B cell (primary cell): ENCODE measurements at regions not wholly inside any gene's neighbourhood (a gene's known extent, or its start where the extent isn't known, plus 50 kb on each side); places are given as distances from the start of the nearest gene placed in this dataset.

ENCODE experiments used
- ATAC-seq: fragments of 200-7000 bp; cut with Tn5 transposase; one replicate; pipeline ENCODE4 v1.10.0; 2021; ENCODE audit warnings: low read depth, mild to moderate bottlenecking, moderate number of reproducible peaks, moderate library complexity
- CTCF ChIA-PET: fragments of 350-600 bp; sonication (Branson Sonifier 250); formaldehyde crosslinking; loops from one replicate; lab custom pipeline; 2021; ENCODE audit warnings: antibody characterized with exemption, inconsistent platforms; lab: Charles Lee
- POLR2A ChIA-PET: fragments of 350-600 bp; sonication (Branson Sonifier 250); formaldehyde crosslinking; loops from one replicate; lab custom pipeline; 2021; ENCODE audit warnings: antibody characterized with exemption; lab: Charles Lee
- DNase-seq: peaks from one replicate; pipeline ENCODE4 v3.0.0; 2013
- H2AFZ ChIP-seq: 2 replicates; pipeline ENCODE4 v1.6.1; 2012; ENCODE audit warnings: mild to moderate bottlenecking, low read depth, low read length; ENCODE audit not compliant: insufficient read depth, poor library complexity, severe bottlenecking
- H3K27ac ChIP-seq, 2 donors: 1 replicate in 1 of 2; 2 replicates in 1 of 2; pipeline ENCODE4 v1.5.1; 2012 to 2013; ENCODE audit warnings: low read length in 2 of 2, mild to moderate bottlenecking in 2 of 2, moderate library complexity in 1 of 2
- H3K27me3 ChIP-seq, 4 experiments: fragments of 200-600 bp in 1 of 4; sonication (generic) in 1 of 4; replicated peaks in 1 of 4; 1 replicate in 2 of 4; 2 replicates in 2 of 4; pipeline versions ENCODE4 v1.6.1 to v1.7.0; 2013 to 2016; ENCODE audit warnings: low read length in 3 of 4, mild to moderate bottlenecking in 2 of 4, mixed read lengths in 1 of 4, moderate library complexity in 1 of 4; ENCODE audit not compliant: insufficient read depth in 4 of 4, control insufficient read depth in 3 of 4; ENCODE audit errors: control extremely low read depth in 1 of 4
- H3K36me3 ChIP-seq, 2 experiments: replicated peaks in 1 of 2; 1 replicate in 1 of 2; 2 replicates in 1 of 2; pipeline versions ENCODE4 v1.6.1 to v1.7.1; 2013; ENCODE audit warnings: low read length in 1 of 2; ENCODE audit not compliant: insufficient read depth in 2 of 2, control insufficient read depth in 1 of 2; ENCODE audit errors: control extremely low read depth in 1 of 2, extremely low read depth in 1 of 2
- H3K4me1 ChIP-seq, 2 donors: fragments of 200-600 bp in 1 of 2; sonication (generic) in 1 of 2; 1 replicate in 1 of 2; 2 replicates in 1 of 2; pipeline versions ENCODE4 v1.5.1 to v1.6.1; 2013 to 2017; ENCODE audit warnings: low read length in 2 of 2; ENCODE audit not compliant: control insufficient read depth in 2 of 2, insufficient read depth in 2 of 2
- H3K4me2 ChIP-seq: replicated peaks from 2 replicates; pipeline ENCODE3; 2012; ENCODE audit warnings: mild to moderate bottlenecking, low read depth, low read length; ENCODE audit not compliant: poor library complexity, severe bottlenecking
- H3K4me3 ChIP-seq, 5 experiments: fragments of 200-600 bp in 1 of 5; sonication (generic) in 1 of 5; 1 replicate in 3 of 5; 2 replicates in 2 of 5; pipeline versions ENCODE4 v1.5.1 to v1.7.0; 2011 to 2016; ENCODE audit warnings: low read length in 4 of 5, mild to moderate bottlenecking in 4 of 5, low read depth in 2 of 5, control low read depth in 1 of 5, moderate library complexity in 1 of 5; ENCODE audit not compliant: insufficient read depth in 1 of 5; ENCODE audit errors: control extremely low read depth in 1 of 5, extremely low read depth in 1 of 5
- H3K79me2 ChIP-seq: fragments of 200-600 bp; sonication (generic); one replicate; pipeline ENCODE4 v1.6.0; 2016; ENCODE audit warnings: low read length; ENCODE audit not compliant: control insufficient read depth, insufficient read depth
- H3K9ac ChIP-seq: fragments of 200-600 bp; sonication (generic); 2 replicates; pipeline ENCODE4 v1.6.1; 2017; ENCODE audit warnings: mild to moderate bottlenecking, low read length, moderate library complexity
- H3K9me3 ChIP-seq, 3 donors: one replicate each; pipeline versions ENCODE4 v1.6.1 to v1.7.1; 2013; ENCODE audit warnings: low read length in 2 of 3; ENCODE audit not compliant: control insufficient read depth in 2 of 3, insufficient read depth in 1 of 3; ENCODE audit errors: control extremely low read depth in 1 of 3
- H4K20me1 ChIP-seq: 2 replicates; pipeline ENCODE4 v1.6.0; 2012; ENCODE audit warnings: mild to moderate bottlenecking, low read length; ENCODE audit not compliant: insufficient read depth, control insufficient read depth, poor library complexity, severe bottlenecking
- H3K27ac Mint-ChIP-seq: one replicate; pipeline ENCODE4 v1.8.0; 2021; ENCODE audit warnings: mixed read lengths
- H3K27me3 Mint-ChIP-seq: one replicate; pipeline ENCODE4 v1.8.0; 2021; ENCODE audit warnings: mixed read lengths
- H3K4me1 Mint-ChIP-seq: one replicate; pipeline ENCODE4 v1.8.0; 2021; ENCODE audit warnings: mixed read lengths
- H3K4me3 Mint-ChIP-seq: one replicate; pipeline ENCODE4 v1.8.0; 2021; ENCODE audit warnings: mixed read lengths
- H3K9me3 Mint-ChIP-seq: one replicate; pipeline ENCODE4 v1.8.0; 2022; ENCODE audit warnings: mixed read lengths; ENCODE audit not compliant: insufficient read depth
- EZH2 ChIP-seq: IDR thresholded peaks from 2 replicates; pipeline ENCODE4 v1.6.1; 2012; ENCODE audit warnings: borderline replicate concordance, low read depth, mild to moderate bottlenecking, moderate library complexity, low read length; ENCODE audit not compliant: insufficient read depth, poor library complexity, severe bottlenecking
- WGBS: methylation state at CpG from one replicate; pipeline ENCODE4 v1.1.5; 2013; ENCODE audit warnings: missing lambda C conversion rate; ENCODE audit not compliant: insufficient coverage; 5-methylcytosine and 5-hydroxymethylcytosine counted together
- intact Hi-C: fragments of 100-400 bp; cut with micrococcal nuclease; formaldehyde crosslinking; loops from one replicate; pipeline ENCODE4 v1.10.0; 2022
- TF ChIP-seq, protein P1 (sequence below): fragments of 200-600 bp; IDR thresholded peaks from one replicate; pipeline ENCODE4 v1.8.0; 2022; ENCODE audit warnings: antibody characterized with exemption, mild to moderate bottlenecking

DNA sequence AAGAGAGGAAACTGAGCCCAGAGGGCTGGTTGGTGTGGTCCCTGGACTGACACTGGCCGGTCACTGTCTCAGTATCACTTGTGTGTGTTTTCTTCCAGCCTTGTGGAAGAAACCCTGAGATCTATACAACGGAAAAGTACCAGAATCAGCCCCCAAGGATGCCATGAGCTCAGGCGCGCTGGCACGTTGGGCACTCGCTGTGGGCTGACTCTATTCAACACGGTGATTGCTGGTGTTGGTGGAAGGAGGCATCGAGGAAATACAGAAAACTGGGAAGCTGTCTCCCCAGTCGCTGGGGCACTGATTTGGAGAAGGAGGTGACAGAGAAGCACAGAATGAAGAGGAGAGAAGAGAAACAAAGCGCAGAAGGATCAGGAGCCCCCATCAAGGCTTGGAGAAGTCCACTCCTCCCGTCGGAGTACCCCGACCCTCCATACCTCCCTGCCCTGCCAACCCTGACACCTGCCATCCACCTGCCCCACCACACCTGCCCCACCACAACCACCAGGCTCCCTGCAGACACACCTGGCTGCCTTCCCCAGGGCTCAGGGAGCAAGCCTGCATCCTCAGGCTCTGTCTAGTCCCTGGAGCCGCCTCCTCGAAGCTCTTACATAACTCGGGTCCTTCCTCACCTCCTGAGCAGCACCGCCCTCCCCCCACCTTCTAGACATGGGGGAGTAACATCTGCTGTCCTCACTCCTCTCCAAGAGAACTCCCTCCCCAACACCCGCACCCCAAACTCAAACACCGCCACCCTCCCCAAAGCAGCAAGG lies 66.5 kb downstream of the RBFOX3 start:
- H3K9ac ChIP-seq, result no peak overlapping the region
- H3K4me1 ChIP-seq, result no peaks in the 10 kb centered on the region
- no peak overlapping the region for H2AFZ ChIP-seq
- intact Hi-C loops, result no loop called here
- ATAC-seq, result no peak
- no peaks in the 10 kb centered on the region for H3K27me3 ChIP-seq
- no peaks in the 10 kb centered on the region for H4K20me1 ChIP-seq
- no peak overlapping the region for H3K27ac Mint-ChIP-seq
- no peaks in the 10 kb centered on the region for H3K36me3 ChIP-seq
- TF ChIP-seq, protein P1, sequence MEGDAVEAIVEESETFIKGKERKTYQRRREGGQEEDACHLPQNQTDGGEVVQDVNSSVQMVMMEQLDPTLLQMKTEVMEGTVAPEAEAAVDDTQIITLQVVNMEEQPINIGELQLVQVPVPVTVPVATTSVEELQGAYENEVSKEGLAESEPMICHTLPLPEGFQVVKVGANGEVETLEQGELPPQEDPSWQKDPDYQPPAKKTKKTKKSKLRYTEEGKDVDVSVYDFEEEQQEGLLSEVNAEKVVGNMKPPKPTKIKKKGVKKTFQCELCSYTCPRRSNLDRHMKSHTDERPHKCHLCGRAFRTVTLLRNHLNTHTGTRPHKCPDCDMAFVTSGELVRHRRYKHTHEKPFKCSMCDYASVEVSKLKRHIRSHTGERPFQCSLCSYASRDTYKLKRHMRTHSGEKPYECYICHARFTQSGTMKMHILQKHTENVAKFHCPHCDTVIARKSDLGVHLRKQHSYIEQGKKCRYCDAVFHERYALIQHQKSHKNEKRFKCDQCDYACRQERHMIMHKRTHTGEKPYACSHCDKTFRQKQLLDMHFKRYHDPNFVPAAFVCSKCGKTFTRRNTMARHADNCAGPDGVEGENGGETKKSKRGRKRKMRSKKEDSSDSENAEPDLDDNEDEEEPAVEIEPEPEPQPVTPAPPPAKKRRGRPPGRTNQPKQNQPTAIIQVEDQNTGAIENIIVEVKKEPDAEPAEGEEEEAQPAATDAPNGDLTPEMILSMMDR, result no peak
- no peak for TF ChIP-seq EZH2
- CTCF ChIA-PET, result interaction anchor here (1.3 kb wide), 1 partner anchor 144 kb away, joined by 3 read pairs; no protein-coding TSS in a partner anchor
- H3K9me3 Mint-ChIP-seq, result no peaks in the 10 kb centered on the region
- no peak overlapping the region for H3K27ac ChIP-seq
- POLR2A ChIA-PET, result no interaction called here
- no peak overlapping the region for H3K4me3 Mint-ChIP-seq
- no peak overlapping the region for H3K4me2 ChIP-seq
- DNase-seq, result no peak
- WGBS, result 84% methylated on average over 16 of the region's 19 CpGs
- no peak overlapping the region for H3K4me3 ChIP-seq
- peaks cover 8% of the 10 kb centered on the region for H3K27me3 Mint-ChIP-seq
- H3K79me2 ChIP-seq, result no peaks in the 10 kb centered on the region
- H3K9me3 ChIP-seq, result no peaks in the 10 kb centered on the region
- no peaks in the 10 kb centered on the region for H3K4me1 Mint-ChIP-seq

DNA sequence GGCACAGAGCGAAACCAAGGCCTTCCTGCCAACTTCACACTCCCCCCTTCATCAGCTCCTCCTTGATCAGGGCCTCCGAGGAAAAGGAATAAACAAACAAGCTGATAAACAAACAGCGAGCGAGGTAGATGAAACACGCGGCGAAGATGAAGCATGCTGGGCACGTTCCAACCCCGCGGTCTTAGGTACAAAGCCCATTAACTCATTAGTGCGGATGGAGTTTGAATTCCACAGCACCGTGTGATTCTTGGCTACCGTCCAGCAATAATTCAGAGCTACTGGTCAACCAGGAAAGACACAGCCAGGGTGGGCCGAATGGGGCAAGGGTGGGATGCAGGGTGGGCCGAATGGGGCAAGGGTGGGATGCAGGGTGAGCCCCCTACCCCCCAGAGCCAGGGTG lies 67.3 kb downstream of the RBFOX3 start:
- Histone ChIP-seq H3K9ac (no peak overlapping the region), H3K4me1 (no peaks in the 10 kb centered on the region), H3K4me3 (no peak overlapping the region), H3K36me3 (no peaks in the 10 kb centered on the region), H2AFZ (no peak overlapping the region), H3K4me2 (no peak overlapping the region), H3K79me2 (no peaks in the 10 kb centered on the region), H4K20me1 (no peaks in the 10 kb centered on the region), H3K27ac (no peak overlapping the region), H3K27me3 (no peaks in the 10 kb centered on the region), H3K9me3 (peaks cover 0 to 2% (median 0%) of the 10 kb centered on the region in 3 donors)
- ATAC-seq (no peak), DNase-seq (no peak)
- ChIA-PET CTCF (interaction anchor here (1.3 kb wide), 1 partner anchor 143 kb away, joined by 3 read pairs; no protein-coding TSS in a partner anchor), POLR2A (no interaction called here)
- Mint-ChIP-seq H3K27me3 (peaks cover 8% of the 10 kb centered on the region), H3K9me3 (no peaks in the 10 kb centered on the region), H3K4me3 (no peak overlapping the region), H3K4me1 (no peaks in the 10 kb centered on the region), H3K27ac (no peak overlapping the region)
- WGBS, result 72% methylated on average over 14 of the region's 15 CpGs
- no peak for TF ChIP-seq EZH2
- TF ChIP-seq, protein P1, result no peak
- intact Hi-C loops, result no loop called here
